HG02588 (cell line): ENCODE measurements at regions not wholly inside any gene's neighbourhood (a gene's known extent, or its start where the extent isn't known, plus 50 kb on each side); places are given as distances from the start of the nearest gene placed in this dataset.
"Not testable (repeated sequence)": the region's sequence is repeated elsewhere in the genome, so short reads cannot be mapped to it uniquely, and the experiment has no call there.

ENCODE experiments used
- ATAC-seq: cut with Tn5 transposase; IDR thresholded peaks from one replicate; pipeline ENCODE4 v1.9.1; 2021; ENCODE audit warnings: mild to moderate bottlenecking, moderate library complexity; ENCODE audit not compliant: unreplicated experiment

GRCh38 chr17:70426752-70427151 is 257.4 kb downstream of the KCNJ2 start:
- no peak for ATAC-seq

GRCh38 chr17:70434536-70435490 is 265.5 kb downstream of the KCNJ2 start:
- no peak for ATAC-seq

- ATAC-seq = no peak
These were observed 268.3 kb downstream of the KCNJ2 start for GRCh38 chr17:70437656-70438055.

GRCh38 chr17:70446446-70446845 is 277.1 kb downstream of the KCNJ2 start:
- ATAC-seq = no peak

- ATAC-seq = no peak
These were observed 278.3 kb downstream of the KCNJ2 start for GRCh38 chr17:70447588-70447987.

GRCh38 chr17:70453075-70453474 is 283.7 kb downstream of the KCNJ2 start:
- ATAC-seq = not testable (repeated sequence)

- no peak for ATAC-seq
These were observed 285.0 kb downstream of the KCNJ2 start for GRCh38 chr17:70454377-70454776.

- no peak for ATAC-seq
These were observed 285.6 kb downstream of the KCNJ2 start for GRCh38 chr17:70454908-70455307.

GRCh38 chr17:70464995-70465394 is 295.7 kb downstream of the KCNJ2 start:
- no peak for ATAC-seq

GRCh38 chr17:70468661-70469060 is 299.3 kb downstream of the KCNJ2 start:
- ATAC-seq = no peak

- no peak for ATAC-seq
These were observed 303.7 kb downstream of the KCNJ2 start for GRCh38 chr17:70473049-70473448.

- ATAC-seq = no peak
These were observed 307.0 kb downstream of the KCNJ2 start for GRCh38 chr17:70476368-70476767.

- no peak for ATAC-seq
These were observed 309.6 kb downstream of the KCNJ2 start for GRCh38 chr17:70478902-70479301.

- no peak for ATAC-seq
These were observed 310.4 kb downstream of the KCNJ2 start for GRCh38 chr17:70479779-70480178.

GRCh38 chr17:70483624-70484023 is 314.3 kb downstream of the KCNJ2 start:
- ATAC-seq = no peak

GRCh38 chr17:70484050-70484449 is 314.7 kb downstream of the KCNJ2 start:
- no peak for ATAC-seq

GRCh38 chr17:70484496-70484895 is 315.2 kb downstream of the KCNJ2 start:
- ATAC-seq = no peak

GRCh38 chr17:70492368-70492767 is 323.0 kb downstream of the KCNJ2 start:
- no peak for ATAC-seq

GRCh38 chr17:70493277-70493874 is 324.0 kb downstream of the KCNJ2 start:
- no peak for ATAC-seq

- no peak for ATAC-seq
These were observed 329.3 kb downstream of the KCNJ2 start for GRCh38 chr17:70498631-70499030.

GRCh38 chr17:70499067-70499786 is 329.9 kb downstream of the KCNJ2 start:
- no peak for ATAC-seq

GRCh38 chr17:70503449-70503848 is 334.1 kb downstream of the KCNJ2 start:
- no peak for ATAC-seq
